ENCODE measurements at regions not wholly inside any gene's neighbourhood (a gene's known extent, or its start where the extent isn't known, plus 50 kb on each side); places are given as distances from the start of the nearest gene placed in this dataset.

GRCh38 chr3:193794002-193794881 is 201.2 kb downstream of the OPA1 start:
- TF ChIP-seq CTCF (IDR thresholded peaks at IDR 0.05) (no peak), POLR2AphosphoS5 (IDR thresholded peaks at IDR 0.05) (no peak), POLR2A (IDR thresholded peaks at IDR 0.05) (no peak)
